ENCODE measurements at regions not wholly inside any gene's neighbourhood (a gene's known extent, or its start where the extent isn't known, plus 50 kb on each side); places are given as distances from the start of the nearest gene placed in this dataset.

GRCh38 chr10:8392216-8392615, 337.7 kb downstream of the GATA3 start:
- no peak overlapping the region for H3K27ac ChIP-seq (ENCODE audit: low read depth in 1 of 2, low read length in 2 of 2)
- DNase-seq (ENCODE audit: low spot score), result no peak
- H3K4me3 ChIP-seq (ENCODE audit: low read depth in 1 of 3, low read length in 3 of 3), result no peak overlapping the region
- H3K4me1 ChIP-seq (ENCODE audit: control insufficient read depth in 4 of 4, insufficient read depth in 4 of 4, low read length in 3 of 4), result no peaks in the 10 kb centered on the region
- peaks cover 0 to 2% (median 0%) of the 10 kb centered on the region in 4 donors for H3K27me3 ChIP-seq (ENCODE audit: control insufficient read depth in 4 of 4, insufficient read depth in 4 of 4, low read length in 3 of 4)
- TF ChIP-seq ZBTB33 (IDR thresholded peaks at IDR 0.05), result no peak
- TF ChIP-seq RAD21 (IDR thresholded peaks at IDR 0.05), result no peak
- TF ChIP-seq ATF3 (IDR thresholded peaks at IDR 0.05), result no peak
- TF ChIP-seq HNF4A (conservative IDR thresholded peaks at IDR 0.05), result no peak
- no peak for TF ChIP-seq GABPA (IDR thresholded peaks at IDR 0.05 in 1 of 2, conservative IDR thresholded peaks at IDR 0.05 in 1 of 2)
- TF ChIP-seq, protein P1, sequence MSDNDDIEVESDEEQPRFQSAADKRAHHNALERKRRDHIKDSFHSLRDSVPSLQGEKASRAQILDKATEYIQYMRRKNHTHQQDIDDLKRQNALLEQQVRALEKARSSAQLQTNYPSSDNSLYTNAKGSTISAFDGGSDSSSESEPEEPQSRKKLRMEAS (IDR thresholded peaks at IDR 0.05), result no peak
- TF ChIP-seq JUND (IDR thresholded peaks at IDR 0.05), result no peak
- TF ChIP-seq YY1 (IDR thresholded peaks at IDR 0.05), result no peak
- no peak for TF ChIP-seq RXRA (IDR thresholded peaks at IDR 0.05)
- TF ChIP-seq NR2F2 (IDR thresholded peaks at IDR 0.05), result no peak
- TF ChIP-seq TAF1 (conservative IDR thresholded peaks at IDR 0.05), result no peak
- TF ChIP-seq FOXA1 (IDR thresholded peaks at IDR 0.05), result no peak
- TF ChIP-seq, protein P2, sequence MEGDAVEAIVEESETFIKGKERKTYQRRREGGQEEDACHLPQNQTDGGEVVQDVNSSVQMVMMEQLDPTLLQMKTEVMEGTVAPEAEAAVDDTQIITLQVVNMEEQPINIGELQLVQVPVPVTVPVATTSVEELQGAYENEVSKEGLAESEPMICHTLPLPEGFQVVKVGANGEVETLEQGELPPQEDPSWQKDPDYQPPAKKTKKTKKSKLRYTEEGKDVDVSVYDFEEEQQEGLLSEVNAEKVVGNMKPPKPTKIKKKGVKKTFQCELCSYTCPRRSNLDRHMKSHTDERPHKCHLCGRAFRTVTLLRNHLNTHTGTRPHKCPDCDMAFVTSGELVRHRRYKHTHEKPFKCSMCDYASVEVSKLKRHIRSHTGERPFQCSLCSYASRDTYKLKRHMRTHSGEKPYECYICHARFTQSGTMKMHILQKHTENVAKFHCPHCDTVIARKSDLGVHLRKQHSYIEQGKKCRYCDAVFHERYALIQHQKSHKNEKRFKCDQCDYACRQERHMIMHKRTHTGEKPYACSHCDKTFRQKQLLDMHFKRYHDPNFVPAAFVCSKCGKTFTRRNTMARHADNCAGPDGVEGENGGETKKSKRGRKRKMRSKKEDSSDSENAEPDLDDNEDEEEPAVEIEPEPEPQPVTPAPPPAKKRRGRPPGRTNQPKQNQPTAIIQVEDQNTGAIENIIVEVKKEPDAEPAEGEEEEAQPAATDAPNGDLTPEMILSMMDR (IDR thresholded peaks at IDR 0.05; ENCODE audit: low read depth, low read length, missing input control), result no peak
- no peak for TF ChIP-seq EGR1 (IDR thresholded peaks at IDR 0.05; ENCODE audit: low read depth in 2 of 2)
- no peak overlapping the region for H3K9ac ChIP-seq (ENCODE audit: low read depth in 1 of 2, low read length in 2 of 2)
- no peaks in the 10 kb centered on the region for H3K9me3 ChIP-seq (ENCODE audit: control insufficient read depth in 4 of 4, low read length in 3 of 4)
- 73% methylated on average over 2 of the region's 2 CpGs for WGBS
- H3K36me3 ChIP-seq (ENCODE audit: control insufficient read depth in 4 of 4, insufficient read depth in 3 of 4, low read depth in 1 of 4, low read length in 3 of 4), result no peaks in the 10 kb centered on the region

GRCh38 chr10:8393531-8393930, 339.0 kb downstream of the GATA3 start:
- H3K9ac ChIP-seq (ENCODE audit: low read depth in 1 of 2, low read length in 2 of 2), result no peak overlapping the region
- H3K4me3 ChIP-seq (ENCODE audit: low read depth in 1 of 3, low read length in 3 of 3), result no peak overlapping the region
- no peak for TF ChIP-seq HNF4A (conservative IDR thresholded peaks at IDR 0.05)
- TF ChIP-seq, protein P2 (IDR thresholded peaks at IDR 0.05; ENCODE audit: low read depth, low read length, missing input control), result no peak
- TF ChIP-seq ATF3 (IDR thresholded peaks at IDR 0.05), result no peak
- no peak for TF ChIP-seq RXRA (IDR thresholded peaks at IDR 0.05)
- no peak for TF ChIP-seq NR2F2 (IDR thresholded peaks at IDR 0.05)
- no peak for TF ChIP-seq SP1 (IDR thresholded peaks at IDR 0.05)
- TF ChIP-seq GABPA (IDR thresholded peaks at IDR 0.05 in 1 of 2, conservative IDR thresholded peaks at IDR 0.05 in 1 of 2), result no peak
- TF ChIP-seq FOXA1 (IDR thresholded peaks at IDR 0.05), result no peak
- TF ChIP-seq EGR1 (IDR thresholded peaks at IDR 0.05; ENCODE audit: low read depth in 2 of 2), result no peak
- no peak for TF ChIP-seq ZBTB33 (IDR thresholded peaks at IDR 0.05)
- no peak for TF ChIP-seq HNF4G (IDR thresholded peaks at IDR 0.05)
- TF ChIP-seq, protein P1 (IDR thresholded peaks at IDR 0.05), result no peak
- no peak for TF ChIP-seq YY1 (IDR thresholded peaks at IDR 0.05)
- no peak for TF ChIP-seq TAF1 (conservative IDR thresholded peaks at IDR 0.05)
- TF ChIP-seq JUND (IDR thresholded peaks at IDR 0.05), result no peak
- no peak for TF ChIP-seq RAD21 (IDR thresholded peaks at IDR 0.05)
- TF ChIP-seq REST (IDR thresholded peaks at IDR 0.05), result no peak
- TF ChIP-seq FOXA2 (IDR thresholded peaks at IDR 0.05), result no peak
- no peaks in the 10 kb centered on the region for H3K9me3 ChIP-seq (ENCODE audit: control insufficient read depth in 4 of 4, low read length in 3 of 4)
- 74% methylated on average over 2 of the region's 2 CpGs for WGBS
- H3K27me3 ChIP-seq (ENCODE audit: control insufficient read depth in 4 of 4, insufficient read depth in 4 of 4, low read length in 3 of 4), result no peaks in the 10 kb centered on the region
- no peak for DNase-seq (ENCODE audit: low spot score)
- no peak overlapping the region for H3K27ac ChIP-seq (ENCODE audit: low read depth in 1 of 2, low read length in 2 of 2)
- no peaks in the 10 kb centered on the region for H3K36me3 ChIP-seq (ENCODE audit: control insufficient read depth in 4 of 4, insufficient read depth in 3 of 4, low read depth in 1 of 4, low read length in 3 of 4)
- no peaks in the 10 kb centered on the region for H3K4me1 ChIP-seq (ENCODE audit: control insufficient read depth in 4 of 4, insufficient read depth in 4 of 4, low read length in 3 of 4)
